ENCODE measurements at regions not wholly inside any gene's neighbourhood (a gene's known extent, or its start where the extent isn't known, plus 50 kb on each side); places are given as distances from the start of the nearest gene placed in this dataset.

- TF ChIP-seq CTCF (IDR thresholded peaks at IDR 0.05) = no peak
- TF ChIP-seq POLR2A (IDR thresholded peaks at IDR 0.05) = no peak
These were observed 194.0 kb upstream of the PRPS1L1 start for GRCh38 chr7:18221377-18222293.

Data from tibial nerve (tissue), 3 donors.